Breast epithelium (tissue), 3 donors: ENCODE measurements at regions not wholly inside any gene's neighbourhood (a gene's known extent, or its start where the extent isn't known, plus 50 kb on each side); places are given as distances from the start of the nearest gene placed in this dataset.

ENCODE experiments used
- POLR2A ChIP-seq: fragments of 450-650 bp; IDR thresholded peaks from one replicate; pipeline ENCODE4 v1.6.1; 2016; ENCODE audit warnings: antibody characterized with exemption, mild to moderate bottlenecking, moderate library complexity
- POLR2AphosphoS5 ChIP-seq, 3 donors: sonication (generic); formaldehyde crosslinking; IDR thresholded peaks; one replicate each; pipeline ENCODE4 v1.6.1; 2017; ENCODE audit warnings: antibody characterized with exemption in 3 of 3
- TF ChIP-seq, protein P1 (sequence below), 3 donors: fragments of 450-650 bp; IDR thresholded peaks; one replicate each; pipeline ENCODE4 v1.5.1; 2016 to 2017; ENCODE audit warnings: antibody characterized with exemption in 3 of 3, mild to moderate bottlenecking in 3 of 3, moderate library complexity in 3 of 3

DNA sequence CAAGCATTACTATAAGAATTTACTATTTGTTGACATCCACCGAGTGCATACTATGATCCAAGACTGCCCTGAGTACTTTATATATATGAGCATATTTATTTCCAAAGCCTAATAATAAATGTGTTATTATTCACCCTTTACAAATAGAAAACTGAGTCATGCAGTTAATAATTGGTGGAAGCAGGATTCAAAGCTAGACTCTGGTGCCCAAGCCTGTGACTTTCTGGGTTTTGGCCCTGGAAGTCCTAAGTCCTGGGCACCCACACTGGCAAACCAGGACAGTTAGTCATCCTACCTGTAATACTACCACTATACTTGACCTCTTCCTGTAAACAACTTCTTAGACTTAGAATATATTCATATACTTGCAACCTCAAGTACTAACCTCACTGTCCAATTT, 257.4 kb upstream of the IRX5 start:
- TF ChIP-seq, protein P1, sequence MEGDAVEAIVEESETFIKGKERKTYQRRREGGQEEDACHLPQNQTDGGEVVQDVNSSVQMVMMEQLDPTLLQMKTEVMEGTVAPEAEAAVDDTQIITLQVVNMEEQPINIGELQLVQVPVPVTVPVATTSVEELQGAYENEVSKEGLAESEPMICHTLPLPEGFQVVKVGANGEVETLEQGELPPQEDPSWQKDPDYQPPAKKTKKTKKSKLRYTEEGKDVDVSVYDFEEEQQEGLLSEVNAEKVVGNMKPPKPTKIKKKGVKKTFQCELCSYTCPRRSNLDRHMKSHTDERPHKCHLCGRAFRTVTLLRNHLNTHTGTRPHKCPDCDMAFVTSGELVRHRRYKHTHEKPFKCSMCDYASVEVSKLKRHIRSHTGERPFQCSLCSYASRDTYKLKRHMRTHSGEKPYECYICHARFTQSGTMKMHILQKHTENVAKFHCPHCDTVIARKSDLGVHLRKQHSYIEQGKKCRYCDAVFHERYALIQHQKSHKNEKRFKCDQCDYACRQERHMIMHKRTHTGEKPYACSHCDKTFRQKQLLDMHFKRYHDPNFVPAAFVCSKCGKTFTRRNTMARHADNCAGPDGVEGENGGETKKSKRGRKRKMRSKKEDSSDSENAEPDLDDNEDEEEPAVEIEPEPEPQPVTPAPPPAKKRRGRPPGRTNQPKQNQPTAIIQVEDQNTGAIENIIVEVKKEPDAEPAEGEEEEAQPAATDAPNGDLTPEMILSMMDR (IDR thresholded peaks at IDR 0.05) = no peak
- TF ChIP-seq POLR2A (no peak), POLR2AphosphoS5 (IDR thresholded peaks at IDR 0.05) (no peak)
